ENCODE measurements at regions not wholly inside any gene's neighbourhood (a gene's known extent, or its start where the extent isn't known, plus 50 kb on each side); places are given as distances from the start of the nearest gene placed in this dataset.

GRCh38 chr5:20469792-20470191 lies 481.8 kb upstream of the CDH18 start:
- no peak for TF ChIP-seq CTCF (IDR thresholded peaks at IDR 0.05 in 4 of 5, conservative IDR thresholded peaks at IDR 0.05 in 1 of 5)
- TF ChIP-seq POLR2A (IDR thresholded peaks at IDR 0.05) = no peak
